CD14-positive monocyte (primary cell): ENCODE measurements at regions not wholly inside any gene's neighbourhood (a gene's known extent, or its start where the extent isn't known, plus 50 kb on each side); places are given as distances from the start of the nearest gene placed in this dataset.

Experiments
- DNase-seq, 3 donors: peaks; one replicate each; pipeline ENCODE4 v3.0.0-alpha.2; 2011 to 2022
- H2AFZ ChIP-seq: 2 replicates; pipeline ENCODE4 v1.6.0; 2012; ENCODE audit warnings: mild to moderate bottlenecking, low read depth, low read length, inconsistent platforms; ENCODE audit not compliant: insufficient read depth, poor library complexity, severe bottlenecking
- H3K27ac ChIP-seq, 2 donors: 1 replicate in 1 of 2; 2 replicates in 1 of 2; pipeline ENCODE4 v1.5.1; 2012 to 2013; ENCODE audit warnings: low read length in 2 of 2, control low read depth in 1 of 2, inconsistent platforms in 1 of 2, low read depth in 1 of 2, mild to moderate bottlenecking in 1 of 2
- H3K27me3 ChIP-seq, 2 donors: one replicate each; pipeline versions ENCODE4 v1.6.0 to v1.6.1; 2011 to 2013; ENCODE audit warnings: low read length in 2 of 2; ENCODE audit not compliant: control insufficient read depth in 2 of 2, insufficient read depth in 2 of 2
- H3K36me3 ChIP-seq, 2 donors: replicated peaks in 1 of 2; 1 replicate in 1 of 2; 2 replicates in 1 of 2; pipeline versions ENCODE4 v1.5.1 to v1.6.1; 2012 to 2013; ENCODE audit warnings: low read length in 2 of 2, control low read depth in 1 of 2, inconsistent platforms in 1 of 2, mild to moderate bottlenecking in 1 of 2; ENCODE audit not compliant: insufficient read depth in 2 of 2, control insufficient read depth in 1 of 2
- H3K4me1 ChIP-seq, 2 donors: 1 replicate in 1 of 2; 2 replicates in 1 of 2; pipeline versions ENCODE4 v1.5.1 to v1.6.1; 2012 to 2013; ENCODE audit warnings: low read length in 2 of 2, control low read depth in 1 of 2, inconsistent platforms in 1 of 2, mild to moderate bottlenecking in 1 of 2, moderate library complexity in 1 of 2; ENCODE audit not compliant: insufficient read depth in 2 of 2, control insufficient read depth in 1 of 2
- H3K4me2 ChIP-seq: replicated peaks from 2 replicates; pipeline ENCODE3; 2012; ENCODE audit warnings: low read length, moderate library complexity, mild to moderate bottlenecking; ENCODE audit not compliant: poor library complexity, severe bottlenecking; ENCODE audit errors: extremely low read depth
- H3K4me3 ChIP-seq, 3 experiments: fragments of 200-600 bp in 1 of 3; sonication (generic) in 1 of 3; replicated peaks in 1 of 3; 1 replicate in 2 of 3; 2 replicates in 1 of 3; pipeline ENCODE4 v1.5.1; 2011 to 2013; ENCODE audit warnings: low read length in 3 of 3, mild to moderate bottlenecking in 3 of 3, control low read depth in 2 of 3, low read depth in 2 of 3, inconsistent platforms in 1 of 3, moderate library complexity in 1 of 3
- H3K79me2 ChIP-seq: 2 replicates; pipeline ENCODE4 v1.6.0; 2012; ENCODE audit warnings: mild to moderate bottlenecking, control low read depth, inconsistent platforms, low read length, moderate library complexity; ENCODE audit not compliant: insufficient read depth
- H3K9ac ChIP-seq: 2 replicates; pipeline ENCODE4 v1.6.0; 2017; ENCODE audit warnings: low read length, mild to moderate bottlenecking; ENCODE audit not compliant: insufficient read depth, poor library complexity, severe bottlenecking
- H3K9me3 ChIP-seq, 2 donors: replicated peaks in 1 of 2; 1 replicate in 1 of 2; 2 replicates in 1 of 2; pipeline versions ENCODE4 v1.5.1 to v1.6.1; 2012 to 2013; ENCODE audit warnings: low read length in 2 of 2, control low read depth in 1 of 2; ENCODE audit not compliant: control insufficient read depth in 1 of 2, insufficient read depth in 1 of 2
- H4K20me1 ChIP-seq: 2 replicates; pipeline ENCODE4 v1.6.0; 2012; ENCODE audit warnings: mild to moderate bottlenecking, low read length, control low read depth, moderate library complexity; ENCODE audit not compliant: insufficient read depth
- H3K27ac Mint-ChIP-seq, 7 donors: one replicate each; pipeline ENCODE4 v1.8.0; 2020; ENCODE audit warnings: mild to moderate bottlenecking in 7 of 7, mixed read lengths in 7 of 7, moderate library complexity in 6 of 7, inconsistent platforms in 2 of 7
- H3K27me3 Mint-ChIP-seq, 3 donors: one replicate each; pipeline ENCODE4 v1.8.0; 2021 to 2022; ENCODE audit warnings: low read depth in 3 of 3, mild to moderate bottlenecking in 3 of 3, mixed read lengths in 3 of 3, moderate library complexity in 3 of 3, inconsistent platforms in 1 of 3
- H3K36me3 Mint-ChIP-seq, 2 donors: one replicate each; pipeline ENCODE4 v1.8.0; 2020; ENCODE audit warnings: mixed read lengths in 2 of 2, inconsistent platforms in 1 of 2, mild to moderate bottlenecking in 1 of 2
- H3K4me1 Mint-ChIP-seq: one replicate; pipeline ENCODE4 v1.8.0; 2020; ENCODE audit warnings: mild to moderate bottlenecking, mixed read lengths
- H3K4me3 Mint-ChIP-seq, 2 donors: one replicate each; pipeline ENCODE4 v1.8.0; 2020; ENCODE audit warnings: mild to moderate bottlenecking in 2 of 2, mixed read lengths in 2 of 2, moderate library complexity in 1 of 2
- H3K9me3 Mint-ChIP-seq, 7 donors: one replicate each; pipeline ENCODE4 v1.8.0; 2020 to 2022; ENCODE audit warnings: mixed read lengths in 7 of 7, mild to moderate bottlenecking in 6 of 7, moderate library complexity in 6 of 7, inconsistent platforms in 2 of 7
- WGBS: methylation state at CpG from one replicate; pipeline ENCODE4 v1.1.5; 2013; ENCODE audit warnings: missing lambda C conversion rate; ENCODE audit not compliant: insufficient coverage; 5-methylcytosine and 5-hydroxymethylcytosine counted together
- intact Hi-C, 2 donors: fragments of 100-400 bp; cut with micrococcal nuclease; formaldehyde crosslinking; loops; one replicate each; pipeline versions ENCODE4 v1.15.0 to v1.15.1; 2023
- TF ChIP-seq, protein P1 (sequence below): fragments of 200-600 bp; IDR thresholded peaks from one replicate; pipeline ENCODE4 v1.8.0; 2022; ENCODE audit warnings: antibody characterized with exemption, mild to moderate bottlenecking

DNA sequence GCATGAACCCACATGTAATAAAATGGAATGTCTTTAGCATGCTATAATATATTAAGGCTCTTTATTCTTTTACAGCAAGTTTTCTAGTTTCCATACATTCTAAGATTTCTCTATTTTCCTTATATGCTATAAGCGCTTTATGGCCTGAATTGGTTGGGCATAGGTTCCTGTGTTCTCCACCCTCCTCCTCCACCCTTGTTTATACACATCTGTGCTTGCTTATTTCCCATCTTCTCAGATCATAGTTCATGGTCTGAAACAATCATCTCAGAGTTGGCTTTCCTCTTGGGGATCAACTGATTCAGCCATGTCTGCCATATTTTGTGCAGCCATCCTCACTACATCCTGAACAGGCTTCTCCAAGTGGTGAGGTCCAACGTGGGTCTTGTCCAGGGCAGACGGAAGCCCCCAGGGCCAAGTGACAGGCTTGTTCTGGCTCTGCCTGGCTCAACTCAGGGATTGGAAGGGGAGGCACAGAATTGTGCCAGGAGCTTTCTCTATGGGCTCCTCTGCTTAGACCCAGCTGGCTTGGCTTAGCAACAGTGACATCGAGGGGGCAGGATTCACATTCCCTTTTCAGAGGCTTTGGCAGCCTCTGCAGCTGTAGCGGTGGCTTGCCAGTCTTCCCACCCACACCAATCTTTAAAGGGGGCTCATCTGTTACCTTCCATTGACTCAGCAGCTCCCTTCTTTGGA, 327.3 kb downstream of the PTEN start:
- TF ChIP-seq, protein P1, sequence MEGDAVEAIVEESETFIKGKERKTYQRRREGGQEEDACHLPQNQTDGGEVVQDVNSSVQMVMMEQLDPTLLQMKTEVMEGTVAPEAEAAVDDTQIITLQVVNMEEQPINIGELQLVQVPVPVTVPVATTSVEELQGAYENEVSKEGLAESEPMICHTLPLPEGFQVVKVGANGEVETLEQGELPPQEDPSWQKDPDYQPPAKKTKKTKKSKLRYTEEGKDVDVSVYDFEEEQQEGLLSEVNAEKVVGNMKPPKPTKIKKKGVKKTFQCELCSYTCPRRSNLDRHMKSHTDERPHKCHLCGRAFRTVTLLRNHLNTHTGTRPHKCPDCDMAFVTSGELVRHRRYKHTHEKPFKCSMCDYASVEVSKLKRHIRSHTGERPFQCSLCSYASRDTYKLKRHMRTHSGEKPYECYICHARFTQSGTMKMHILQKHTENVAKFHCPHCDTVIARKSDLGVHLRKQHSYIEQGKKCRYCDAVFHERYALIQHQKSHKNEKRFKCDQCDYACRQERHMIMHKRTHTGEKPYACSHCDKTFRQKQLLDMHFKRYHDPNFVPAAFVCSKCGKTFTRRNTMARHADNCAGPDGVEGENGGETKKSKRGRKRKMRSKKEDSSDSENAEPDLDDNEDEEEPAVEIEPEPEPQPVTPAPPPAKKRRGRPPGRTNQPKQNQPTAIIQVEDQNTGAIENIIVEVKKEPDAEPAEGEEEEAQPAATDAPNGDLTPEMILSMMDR: no peak
- intact Hi-C loops: no loop called here

DNA sequence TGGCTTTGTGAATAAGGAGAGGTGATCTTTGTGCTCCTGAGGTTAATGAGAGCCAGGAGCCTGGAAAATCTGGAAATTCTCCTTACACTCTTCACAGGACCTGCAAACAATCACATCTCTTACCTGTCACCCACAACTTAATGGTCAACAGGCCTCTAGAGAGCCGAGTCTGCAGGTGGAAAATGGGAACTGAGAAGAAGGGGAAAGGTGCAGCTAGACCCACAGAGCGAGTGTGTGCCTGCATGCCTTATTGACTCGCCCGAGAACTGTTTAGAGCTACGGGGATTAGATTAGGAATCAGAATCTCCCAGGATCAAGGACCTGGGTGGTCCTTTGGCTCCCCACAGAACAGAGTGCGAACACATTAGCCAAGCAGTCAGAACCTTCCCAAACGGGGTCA, 329.6 kb downstream of the PTEN start:
- Mint-ChIP-seq H3K4me1 (peaks cover 4% of the 10 kb centered on the region), H3K9me3 (peaks cover 0 to 7% (median under 1%) of the 10 kb centered on the region in 7 donors), H3K27me3 (no peaks in the 10 kb centered on the region), H3K27ac (no peak overlapping the region), H3K4me3 (no peak overlapping the region), H3K36me3 (no peaks in the 10 kb centered on the region)
- 94% methylated on average over 4 of the region's 7 CpGs for WGBS
- no peak overlapping the region for H3K9ac ChIP-seq
- H3K9me3 ChIP-seq: peaks cover 0 to 2% of the 10 kb centered on the region in 2 donors
- intact Hi-C loops: no loop called here
- H3K27ac ChIP-seq: no peak overlapping the region
- H4K20me1 ChIP-seq: no peaks in the 10 kb centered on the region
- TF ChIP-seq, protein P1: no peak
- H2AFZ ChIP-seq: no peak overlapping the region
- no peaks in the 10 kb centered on the region for H3K36me3 ChIP-seq
- H3K4me3 ChIP-seq: no peak overlapping the region
- no peaks in the 10 kb centered on the region for H3K79me2 ChIP-seq
- peaks cover under 1 to 2% of the 10 kb centered on the region in 2 donors for H3K4me1 ChIP-seq
- DNase-seq: no peak
- H3K4me2 ChIP-seq: no peak overlapping the region
- no peaks in the 10 kb centered on the region for H3K27me3 ChIP-seq

More for the DNA sequence above, 327.3 kb downstream of the PTEN start:
- Histone ChIP-seq H3K9me3 (no peaks in the 10 kb centered on the region), H3K4me1 (peaks cover 9 to 11% of the 10 kb centered on the region in 2 donors), H3K27me3 (no peaks in the 10 kb centered on the region), H3K4me3 (no peak overlapping the region), H4K20me1 (no peaks in the 10 kb centered on the region), H2AFZ (no peak overlapping the region), H3K36me3 (no peaks in the 10 kb centered on the region), H3K9ac (no peak overlapping the region), H3K27ac (no peak overlapping the region), H3K79me2 (no peaks in the 10 kb centered on the region), H3K4me2 (no peak overlapping the region)
- Mint-ChIP-seq H3K4me1 (peaks cover 13% of the 10 kb centered on the region), H3K27ac (no peak overlapping the region), H3K4me3 (no peak overlapping the region), H3K36me3 (no peaks in the 10 kb centered on the region), H3K27me3 (no peaks in the 10 kb centered on the region), H3K9me3 (peaks cover 0 to 3% (median 0%) of the 10 kb centered on the region in 7 donors)
- WGBS: 100% methylated on average over 3 of the region's 5 CpGs
- DNase-seq: no peak
